ENCODE measurements at regions not wholly inside any gene's neighbourhood (a gene's known extent, or its start where the extent isn't known, plus 50 kb on each side); places are given as distances from the start of the nearest gene placed in this dataset.

DNA sequence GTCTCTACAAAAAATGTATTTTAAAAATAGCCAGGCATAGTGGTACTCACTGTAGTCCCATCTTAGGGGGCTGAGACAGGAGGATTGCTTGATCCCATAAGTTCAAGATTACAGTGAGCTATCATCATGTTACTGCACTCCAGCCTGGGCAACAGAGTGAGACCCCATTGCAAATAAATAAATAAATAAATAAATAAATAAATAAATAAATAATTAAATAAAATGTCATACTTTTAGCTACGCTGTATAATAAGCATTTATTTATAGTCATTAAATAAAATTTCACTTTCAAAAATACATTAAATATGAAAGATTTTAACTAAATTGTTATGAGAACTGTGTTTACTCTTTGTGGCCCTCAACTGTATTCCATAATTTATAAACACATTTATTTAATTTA, 1124.2 kb downstream of the PCDH7 start:
- TF ChIP-seq, protein P1, sequence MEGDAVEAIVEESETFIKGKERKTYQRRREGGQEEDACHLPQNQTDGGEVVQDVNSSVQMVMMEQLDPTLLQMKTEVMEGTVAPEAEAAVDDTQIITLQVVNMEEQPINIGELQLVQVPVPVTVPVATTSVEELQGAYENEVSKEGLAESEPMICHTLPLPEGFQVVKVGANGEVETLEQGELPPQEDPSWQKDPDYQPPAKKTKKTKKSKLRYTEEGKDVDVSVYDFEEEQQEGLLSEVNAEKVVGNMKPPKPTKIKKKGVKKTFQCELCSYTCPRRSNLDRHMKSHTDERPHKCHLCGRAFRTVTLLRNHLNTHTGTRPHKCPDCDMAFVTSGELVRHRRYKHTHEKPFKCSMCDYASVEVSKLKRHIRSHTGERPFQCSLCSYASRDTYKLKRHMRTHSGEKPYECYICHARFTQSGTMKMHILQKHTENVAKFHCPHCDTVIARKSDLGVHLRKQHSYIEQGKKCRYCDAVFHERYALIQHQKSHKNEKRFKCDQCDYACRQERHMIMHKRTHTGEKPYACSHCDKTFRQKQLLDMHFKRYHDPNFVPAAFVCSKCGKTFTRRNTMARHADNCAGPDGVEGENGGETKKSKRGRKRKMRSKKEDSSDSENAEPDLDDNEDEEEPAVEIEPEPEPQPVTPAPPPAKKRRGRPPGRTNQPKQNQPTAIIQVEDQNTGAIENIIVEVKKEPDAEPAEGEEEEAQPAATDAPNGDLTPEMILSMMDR (IDR thresholded peaks at IDR 0.05 in 4 of 5, conservative IDR thresholded peaks at IDR 0.05 in 1 of 5) = no peak
- TF ChIP-seq POLR2A (IDR thresholded peaks at IDR 0.05) = no peak
